Body of pancreas (tissue), 4 donors: ENCODE measurements at regions not wholly inside any gene's neighbourhood (a gene's known extent, or its start where the extent isn't known, plus 50 kb on each side); places are given as distances from the start of the nearest gene placed in this dataset.

Experiments used
- POLR2A ChIP-seq, 3 donors: fragments of 450-650 bp; IDR thresholded peaks; one replicate each; pipeline ENCODE4 v1.6.1; 2016; ENCODE audit warnings: antibody characterized with exemption in 3 of 3, mild to moderate bottlenecking in 2 of 3
- TF ChIP-seq, protein P1 (sequence below), 7 experiments: fragments of 450-650 bp in 4 of 7; fragments of 200-600 bp in 3 of 7; sonication (generic) in 3 of 7; IDR thresholded peaks; one replicate each; pipeline ENCODE4 v1.5.1; 2016 to 2019; ENCODE audit warnings: antibody characterized with exemption in 7 of 7

DNA sequence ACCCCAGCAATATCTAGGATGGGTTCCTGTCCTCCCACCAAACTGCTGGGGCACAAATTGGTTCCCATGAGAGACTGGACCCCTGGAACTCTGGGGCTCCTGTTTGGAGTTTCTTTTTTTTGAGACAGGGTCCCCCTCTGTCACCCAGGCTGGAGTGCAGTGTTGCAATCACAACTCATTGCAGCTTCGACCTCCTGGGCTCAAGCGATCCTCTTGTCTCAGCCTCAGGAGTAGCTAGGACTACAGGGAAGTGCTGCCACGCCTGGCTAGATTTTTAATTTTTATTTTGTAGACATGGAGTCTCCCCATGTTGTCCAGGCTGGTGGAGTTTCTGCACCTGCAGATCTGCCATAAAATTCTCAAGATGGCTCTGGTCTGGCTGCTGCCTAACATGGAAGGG, 56.3 kb upstream of the BRD7 start:
- TF ChIP-seq, protein P1, sequence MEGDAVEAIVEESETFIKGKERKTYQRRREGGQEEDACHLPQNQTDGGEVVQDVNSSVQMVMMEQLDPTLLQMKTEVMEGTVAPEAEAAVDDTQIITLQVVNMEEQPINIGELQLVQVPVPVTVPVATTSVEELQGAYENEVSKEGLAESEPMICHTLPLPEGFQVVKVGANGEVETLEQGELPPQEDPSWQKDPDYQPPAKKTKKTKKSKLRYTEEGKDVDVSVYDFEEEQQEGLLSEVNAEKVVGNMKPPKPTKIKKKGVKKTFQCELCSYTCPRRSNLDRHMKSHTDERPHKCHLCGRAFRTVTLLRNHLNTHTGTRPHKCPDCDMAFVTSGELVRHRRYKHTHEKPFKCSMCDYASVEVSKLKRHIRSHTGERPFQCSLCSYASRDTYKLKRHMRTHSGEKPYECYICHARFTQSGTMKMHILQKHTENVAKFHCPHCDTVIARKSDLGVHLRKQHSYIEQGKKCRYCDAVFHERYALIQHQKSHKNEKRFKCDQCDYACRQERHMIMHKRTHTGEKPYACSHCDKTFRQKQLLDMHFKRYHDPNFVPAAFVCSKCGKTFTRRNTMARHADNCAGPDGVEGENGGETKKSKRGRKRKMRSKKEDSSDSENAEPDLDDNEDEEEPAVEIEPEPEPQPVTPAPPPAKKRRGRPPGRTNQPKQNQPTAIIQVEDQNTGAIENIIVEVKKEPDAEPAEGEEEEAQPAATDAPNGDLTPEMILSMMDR (IDR thresholded peaks at IDR 0.05), result no peak
- no peak for TF ChIP-seq POLR2A (IDR thresholded peaks at IDR 0.05)
